ENCODE measurements at regions not wholly inside any gene's neighbourhood (a gene's known extent, or its start where the extent isn't known, plus 50 kb on each side); places are given as distances from the start of the nearest gene placed in this dataset.

- no peak for TF ChIP-seq CTCF (IDR thresholded peaks at IDR 0.05; ENCODE audit: low read length)
- TF ChIP-seq EZH2 (optimal IDR thresholded peaks at IDR 0.05; ENCODE audit: low read depth, low read length) = no peak
Observed at GRCh38 chr5:118176146-118176545, 812.2 kb downstream of the DTWD2 start.
